BE2C (cell line): ENCODE measurements at regions not wholly inside any gene's neighbourhood (a gene's known extent, or its start where the extent isn't known, plus 50 kb on each side); places are given as distances from the start of the nearest gene placed in this dataset.
"Not testable (repeated sequence)": the region's sequence is repeated elsewhere in the genome, so short reads cannot be mapped to it uniquely, and the experiment has no call there.

Source experiments
- DNase-seq: peaks from one replicate; pipeline ENCODE4 v3.0.0-alpha.2; 2020
- H3K27me3 ChIP-seq: fragments of 250-450 bp; sonication (Bioruptor Pico); 2 replicates; pipeline ENCODE4 v1.5.1; 2020; ENCODE audit warnings: mild to moderate bottlenecking
- H3K36me3 ChIP-seq: fragments of 250-450 bp; sonication (Bioruptor Pico); 2 replicates; pipeline ENCODE4 v1.5.1; 2020; ENCODE audit warnings: mild to moderate bottlenecking
- H3K4me1 ChIP-seq: fragments of 250-450 bp; sonication (Bioruptor Pico); 2 replicates; pipeline ENCODE4 v1.5.1; 2020
- H3K4me3 ChIP-seq: 2 replicates; pipeline ENCODE4 v1.5.1; 2011; ENCODE audit warnings: low read depth, low read length
- H3K9me3 ChIP-seq: fragments of 250-450 bp; sonication (Bioruptor Pico); 2 replicates; pipeline ENCODE4 v1.5.1; 2020
- TF ChIP-seq, protein P1 (sequence below): IDR thresholded peaks from 2 replicates; pipeline ENCODE4 v1.5.1; 2012; ENCODE audit warnings: mild to moderate bottlenecking, low read depth, low read length

DNA sequence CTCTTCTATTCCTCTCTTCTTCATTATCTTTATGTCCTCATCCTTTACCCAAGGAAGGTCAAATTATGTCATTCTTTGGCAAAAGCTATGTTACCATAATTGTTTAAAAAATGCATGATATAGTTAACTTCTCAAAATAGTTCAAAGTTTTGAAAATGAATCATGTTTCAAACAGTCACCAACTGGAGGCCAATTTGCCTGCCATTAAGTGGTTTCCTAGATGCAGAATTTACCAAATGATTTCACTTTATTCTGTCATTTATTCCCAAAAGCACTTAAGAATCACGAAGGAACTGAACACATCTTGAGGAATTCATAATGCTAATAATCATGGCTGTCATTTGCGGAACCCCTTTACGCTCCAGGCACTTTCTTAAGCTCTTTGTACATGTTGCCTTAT lies 190.9 kb upstream of the CDH11 start:
- Histone ChIP-seq H3K27me3 (no peaks in the 10 kb centered on the region), H3K4me1 (no peaks in the 10 kb centered on the region; the same call in 1 of the 2 replicates), H3K4me3 (no peak overlapping the region), H3K36me3 (no peaks in the 10 kb centered on the region), H3K9me3 (no peaks in the 10 kb centered on the region)
- TF ChIP-seq, protein P1, sequence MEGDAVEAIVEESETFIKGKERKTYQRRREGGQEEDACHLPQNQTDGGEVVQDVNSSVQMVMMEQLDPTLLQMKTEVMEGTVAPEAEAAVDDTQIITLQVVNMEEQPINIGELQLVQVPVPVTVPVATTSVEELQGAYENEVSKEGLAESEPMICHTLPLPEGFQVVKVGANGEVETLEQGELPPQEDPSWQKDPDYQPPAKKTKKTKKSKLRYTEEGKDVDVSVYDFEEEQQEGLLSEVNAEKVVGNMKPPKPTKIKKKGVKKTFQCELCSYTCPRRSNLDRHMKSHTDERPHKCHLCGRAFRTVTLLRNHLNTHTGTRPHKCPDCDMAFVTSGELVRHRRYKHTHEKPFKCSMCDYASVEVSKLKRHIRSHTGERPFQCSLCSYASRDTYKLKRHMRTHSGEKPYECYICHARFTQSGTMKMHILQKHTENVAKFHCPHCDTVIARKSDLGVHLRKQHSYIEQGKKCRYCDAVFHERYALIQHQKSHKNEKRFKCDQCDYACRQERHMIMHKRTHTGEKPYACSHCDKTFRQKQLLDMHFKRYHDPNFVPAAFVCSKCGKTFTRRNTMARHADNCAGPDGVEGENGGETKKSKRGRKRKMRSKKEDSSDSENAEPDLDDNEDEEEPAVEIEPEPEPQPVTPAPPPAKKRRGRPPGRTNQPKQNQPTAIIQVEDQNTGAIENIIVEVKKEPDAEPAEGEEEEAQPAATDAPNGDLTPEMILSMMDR = no peak
- no peak for DNase-seq

DNA sequence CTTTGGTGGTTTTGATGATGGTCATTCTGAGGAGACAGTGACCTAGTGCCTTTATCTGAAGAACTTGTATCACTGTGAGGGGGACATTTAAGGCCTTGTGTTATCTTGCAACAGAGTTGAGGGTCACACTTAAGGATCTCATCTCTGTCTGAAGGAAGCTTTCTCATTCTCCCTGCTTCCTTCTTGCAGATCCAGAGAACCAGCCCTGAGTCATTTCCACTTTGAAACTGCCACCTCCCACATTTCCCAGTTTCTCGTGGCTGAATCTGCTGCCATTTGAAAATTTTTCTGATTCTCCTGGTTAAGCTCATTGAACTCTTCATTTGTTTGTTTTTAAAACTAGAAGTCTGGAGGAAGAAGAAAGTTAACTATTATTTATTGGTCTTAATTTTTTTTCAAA lies 190.2 kb upstream of the CDH11 start:
- TF ChIP-seq, protein P1 = no peak
- no peak for DNase-seq
- H3K9me3 ChIP-seq = no peaks in the 10 kb centered on the region
- no peaks in the 10 kb centered on the region; the same call in 1 of the 2 replicates for H3K4me1 ChIP-seq
- H3K27me3 ChIP-seq = no peaks in the 10 kb centered on the region
- H3K36me3 ChIP-seq = no peaks in the 10 kb centered on the region
- H3K4me3 ChIP-seq = no peak overlapping the region

DNA sequence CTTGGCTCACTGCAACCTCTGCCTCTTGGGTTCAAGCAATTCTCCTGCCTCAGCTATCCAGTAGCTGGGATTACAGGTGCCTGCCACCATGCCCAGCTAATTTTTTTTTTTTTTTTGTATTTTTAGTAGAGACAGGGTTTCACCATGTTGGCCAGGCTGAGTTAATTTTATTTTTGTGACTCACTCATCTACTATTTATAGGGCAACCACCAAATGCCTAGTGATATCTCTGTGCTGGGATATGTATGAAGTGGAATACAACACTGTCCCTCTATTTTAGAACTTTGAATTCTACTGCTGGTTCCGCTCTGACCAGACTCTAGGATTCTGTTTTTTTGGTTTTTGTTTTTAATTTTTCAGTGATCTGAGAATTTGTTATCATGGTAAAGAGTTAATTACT lies 188.6 kb upstream of the CDH11 start:
- H3K4me1 ChIP-seq, DNase-seq: not testable (repeated sequence)

DNA sequence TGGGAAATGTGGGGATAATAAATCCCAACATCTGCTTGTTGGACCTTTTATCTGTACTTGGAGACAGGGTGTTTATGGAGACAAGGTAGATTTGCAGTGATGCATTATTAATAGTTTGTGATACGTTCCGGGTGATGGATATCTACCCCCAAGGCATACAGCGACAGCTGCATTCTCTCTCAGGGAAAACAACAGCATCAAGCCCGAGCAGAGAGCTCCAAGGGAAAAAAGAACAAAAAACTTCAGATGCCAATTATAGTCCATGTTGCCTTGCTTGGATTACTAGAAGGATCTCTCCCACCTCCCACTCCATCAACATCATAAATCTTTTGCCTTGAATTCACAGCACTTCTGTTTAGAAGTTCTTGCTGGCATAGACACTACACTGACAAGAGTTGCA lies 187.5 kb upstream of the CDH11 start:
- TF ChIP-seq, protein P1 = no peak
- Histone ChIP-seq H3K9me3 (no peaks in the 10 kb centered on the region), H3K36me3 (no peaks in the 10 kb centered on the region), H3K4me1 (no peaks in the 10 kb centered on the region), H3K4me3 (no peak overlapping the region), H3K27me3 (no peaks in the 10 kb centered on the region)
- DNase-seq = peak; percentile 18

More for the DNA sequence above, 188.6 kb upstream of the CDH11 start:
- not testable (repeated sequence) for H3K27me3 ChIP-seq, H3K36me3 ChIP-seq, H3K4me3 ChIP-seq, H3K9me3 ChIP-seq

DNA sequence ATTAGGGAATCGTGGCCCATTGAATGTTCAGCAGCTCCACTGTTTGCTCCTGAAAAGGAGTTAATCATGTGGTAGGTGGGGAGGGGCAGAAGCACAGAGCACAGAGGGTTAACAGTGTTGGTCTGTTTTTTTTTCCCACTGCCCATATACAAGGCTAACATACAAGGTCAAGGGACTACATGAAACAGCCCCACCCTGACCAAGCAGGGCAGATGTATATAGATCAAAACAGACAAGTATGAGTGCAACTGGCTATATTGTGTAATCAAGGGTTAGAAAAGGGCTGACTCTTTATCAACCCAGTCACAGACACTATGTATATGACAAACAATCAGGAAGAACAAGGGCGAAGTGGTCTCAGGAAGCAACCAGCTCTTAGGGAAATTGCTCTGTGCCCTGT lies 186.6 kb upstream of the CDH11 start:
- no peaks in the 10 kb centered on the region for H3K9me3 ChIP-seq
- no peaks in the 10 kb centered on the region for H3K27me3 ChIP-seq
- no peak overlapping the region for H3K4me3 ChIP-seq
- no peaks in the 10 kb centered on the region for H3K4me1 ChIP-seq
- no peaks in the 10 kb centered on the region for H3K36me3 ChIP-seq
- TF ChIP-seq, protein P1 = no peak
- no peak for DNase-seq

DNA sequence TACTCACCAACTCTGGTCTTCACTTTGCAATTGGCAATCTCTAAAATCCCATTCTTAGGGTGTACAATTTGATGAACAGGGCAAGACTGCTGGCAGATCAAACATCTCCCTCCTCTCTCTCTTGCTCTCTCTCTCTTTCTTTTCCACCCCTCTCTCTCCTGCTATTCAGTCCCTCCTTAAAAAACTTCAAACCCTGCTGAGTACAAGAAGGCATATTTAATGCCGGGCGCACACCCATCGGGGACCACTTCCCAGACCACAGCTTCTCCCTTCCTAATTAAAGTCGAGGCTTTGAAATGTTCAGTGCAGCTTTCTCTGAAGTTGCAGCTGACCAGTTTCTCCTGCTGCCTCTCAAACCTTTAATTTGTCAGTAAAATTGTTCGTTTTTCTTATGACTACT lies 185.4 kb upstream of the CDH11 start:
- no peaks in the 10 kb centered on the region for H3K9me3 ChIP-seq
- H3K27me3 ChIP-seq = no peaks in the 10 kb centered on the region
- no peaks in the 10 kb centered on the region for H3K4me1 ChIP-seq
- H3K36me3 ChIP-seq = no peaks in the 10 kb centered on the region
- H3K4me3 ChIP-seq = no peak overlapping the region
- no peak for DNase-seq
- TF ChIP-seq, protein P1 = no peak

DNA sequence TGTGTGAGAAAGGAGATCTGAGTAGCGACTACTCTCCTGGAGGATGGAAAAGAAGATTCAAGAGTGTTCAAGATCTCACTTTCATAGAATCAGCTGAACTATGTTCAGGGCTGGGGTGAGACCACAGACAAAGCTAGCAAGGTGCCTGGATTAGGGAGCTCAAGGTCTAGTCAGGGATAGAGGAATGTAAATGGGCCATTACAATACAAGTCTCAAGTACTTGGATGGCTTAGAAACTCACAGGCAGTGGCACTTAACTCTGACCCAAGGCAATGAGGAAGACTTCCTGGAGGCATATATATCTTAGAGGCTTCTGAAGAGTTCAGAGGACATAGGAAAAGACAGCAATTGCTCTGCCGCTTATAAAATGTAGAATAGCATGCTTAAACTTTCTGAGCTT lies 184.9 kb upstream of the CDH11 start:
- no peak for DNase-seq
- Histone ChIP-seq H3K9me3 (no peaks in the 10 kb centered on the region), H3K4me3 (no peak overlapping the region), H3K4me1 (no peaks in the 10 kb centered on the region), H3K36me3 (no peaks in the 10 kb centered on the region), H3K27me3 (no peaks in the 10 kb centered on the region)
- TF ChIP-seq, protein P1 = no peak
